Stomach (tissue), 8 donors: ENCODE measurements at regions not wholly inside any gene's neighbourhood (a gene's known extent, or its start where the extent isn't known, plus 50 kb on each side); places are given as distances from the start of the nearest gene placed in this dataset.

Experiments
- DNase-seq, 2 donors: peaks; one replicate each; pipeline versions ENCODE4 v3.0.0 to v3.0.0-alpha.2; 2013 to 2019
- H3K27ac ChIP-seq, 5 donors: fragments of 200-600 bp in 4 of 5; sonication (generic) in 4 of 5; one replicate each; pipeline ENCODE4 v1.5.1; 2013 to 2019; ENCODE audit warnings: mild to moderate bottlenecking in 1 of 5, moderate library complexity in 1 of 5
- H3K27me3 ChIP-seq, 3 donors: fragments of 200-600 bp; sonication (generic); one replicate each; pipeline ENCODE4 v1.5.1; 2017 to 2019; ENCODE audit warnings: mixed run types in 1 of 3
- H3K36me3 ChIP-seq, 4 donors: fragments of 200-600 bp; sonication (generic); 1 replicate in 3 of 4; 2 replicates in 1 of 4; pipeline ENCODE4 v1.5.1; 2016 to 2019
- H3K4me1 ChIP-seq, 4 donors: fragments of 200-600 bp; sonication (generic); one replicate each; pipeline ENCODE4 v1.5.1; 2016 to 2019
- H3K4me3 ChIP-seq, 4 donors: fragments of 200-600 bp; sonication (generic) in 3 of 4; one replicate each; pipeline ENCODE4 v1.5.1; 2016 to 2019; ENCODE audit warnings: mild to moderate bottlenecking in 1 of 4
- H3K9me3 ChIP-seq, 4 donors: fragments of 200-600 bp; sonication (generic); one replicate each; pipeline ENCODE4 v1.5.1; 2016 to 2019
- CTCF ChIP-seq, 7 experiments: fragments of 450-650 bp in 4 of 7; fragments of 200-600 bp in 3 of 7; sonication (generic) in 3 of 7; IDR thresholded peaks; one replicate each; pipeline ENCODE4 v1.5.1; 2016 to 2019; ENCODE audit warnings: antibody characterized with exemption in 7 of 7, control low read depth in 2 of 7, mild to moderate bottlenecking in 1 of 7
- EP300 ChIP-seq: sonication (generic); formaldehyde crosslinking; IDR thresholded peaks from one replicate; pipeline ENCODE4 v1.6.1; 2017; ENCODE audit warnings: antibody characterized with exemption
- POLR2A ChIP-seq, 4 donors: fragments of 450-650 bp; IDR thresholded peaks; one replicate each; pipeline ENCODE4 v1.6.1; 2016; ENCODE audit warnings: antibody characterized with exemption in 4 of 4, control low read depth in 2 of 4, mild to moderate bottlenecking in 1 of 4, moderate library complexity in 1 of 4
- POLR2AphosphoS5 ChIP-seq, 3 donors: sonication (generic); formaldehyde crosslinking; IDR thresholded peaks; one replicate each; pipeline ENCODE4 v1.6.1; 2016; ENCODE audit warnings: antibody characterized with exemption in 3 of 3
- WGBS, 5 donors: extraction: QIAGEN DNeasy Blood & Tissue Kit in 3 of 5; methylation state at CpG; one replicate each; pipeline versions ENCODE4 v1.1.5 to v1.1.7; 2013 to 2018; 5-methylcytosine and 5-hydroxymethylcytosine counted together
- intact Hi-C: fragments of 100-400 bp; cut with DNase I; formaldehyde crosslinking; loops from one replicate; pipeline ENCODE4 v1.15.1; 2023; ENCODE audit warnings: low total_unique reads
- donor health status: healthy with polysubstance abuse.
- donor health status: Bipolar disorder and iron deficiency.
- donor health status: healthy.

DNA sequence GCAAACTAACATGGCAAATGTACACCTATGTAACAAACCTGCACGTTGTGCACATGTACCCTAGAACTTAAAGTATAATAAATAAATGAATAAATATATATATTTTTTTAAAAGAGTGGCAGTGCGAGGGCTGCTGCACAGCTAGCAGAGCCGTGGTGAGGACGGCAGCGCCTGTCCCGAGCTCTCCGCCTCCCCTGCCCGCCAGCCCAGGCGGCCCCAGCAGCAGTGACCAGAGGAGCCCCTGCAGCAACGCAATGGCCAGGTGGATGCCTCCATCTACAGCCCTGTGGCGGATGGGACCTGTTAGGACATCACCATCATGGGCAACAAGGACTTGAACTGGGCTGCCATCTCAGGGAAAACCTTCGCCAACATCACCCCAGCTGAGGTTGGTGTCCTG lies 351.9 kb downstream of the FAM72C start:
- H3K36me3 ChIP-seq, result no peaks in the 10 kb centered on the region
- 73 to 86% (median 78%) methylated on average over 12 of the region's 12 CpGs for WGBS, 5 donors
- H3K27ac ChIP-seq, result no peak overlapping the region
- no peak for TF ChIP-seq CTCF (IDR thresholded peaks at IDR 0.05)
- no peak for TF ChIP-seq POLR2AphosphoS5 (IDR thresholded peaks at IDR 0.05)
- TF ChIP-seq POLR2A (IDR thresholded peaks at IDR 0.05), result no peak
- no peak for TF ChIP-seq EP300
- H3K27me3 ChIP-seq, result no peaks in the 10 kb centered on the region
- no peak for DNase-seq
- intact Hi-C loops, result no loop called here
- H3K4me1 ChIP-seq, result no peaks in the 10 kb centered on the region
- no peaks in the 10 kb centered on the region for H3K9me3 ChIP-seq
- no peak overlapping the region for H3K4me3 ChIP-seq

GRCh38 chr1:143611159-143611558 lies 360.6 kb downstream of the FAM72C start:
- no peaks in the 10 kb centered on the region for H3K36me3 ChIP-seq
- WGBS, 5 donors, result 38 to 48% (median 43%) methylated on average over 2 of the region's 2 CpGs
- H3K9me3 ChIP-seq, result no peaks in the 10 kb centered on the region
- TF ChIP-seq POLR2AphosphoS5 (IDR thresholded peaks at IDR 0.05) (no peak), CTCF (IDR thresholded peaks at IDR 0.05) (no peak), POLR2A (IDR thresholded peaks at IDR 0.05) (no peak), EP300 (no peak)
- H3K4me3 ChIP-seq, result no peak overlapping the region
- H3K27me3 ChIP-seq, result no peaks in the 10 kb centered on the region
- no peak for DNase-seq
- no peak overlapping the region for H3K27ac ChIP-seq
- intact Hi-C loops, result no loop called here
- no peaks in the 10 kb centered on the region for H3K4me1 ChIP-seq

DNA sequence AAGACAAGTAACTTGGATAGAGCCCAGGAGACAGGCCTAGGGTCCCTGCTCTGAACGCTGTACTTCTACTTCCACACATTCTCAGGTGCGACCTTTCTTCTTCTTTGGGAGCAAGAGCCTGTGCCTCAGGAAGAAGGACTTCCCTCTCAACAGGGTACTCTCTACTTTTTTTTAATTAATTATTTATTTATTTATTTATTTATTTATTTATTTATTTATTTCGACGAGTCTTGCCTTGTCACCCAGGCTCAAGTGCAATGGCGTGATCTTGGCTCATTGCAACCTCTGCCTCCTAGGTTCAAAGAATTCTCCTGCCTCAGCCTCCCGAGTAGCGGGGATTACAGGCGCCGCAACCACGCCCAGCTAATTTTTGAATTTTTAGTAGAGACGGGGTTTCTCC lies 361.6 kb downstream of the FAM72C start:
- Histone ChIP-seq H3K4me3 (no peak overlapping the region), H3K9me3 (no peaks in the 10 kb centered on the region), H3K4me1 (no peaks in the 10 kb centered on the region), H3K27ac (no peak overlapping the region), H3K36me3 (no peaks in the 10 kb centered on the region), H3K27me3 (no peaks in the 10 kb centered on the region)
- no peak for DNase-seq
- TF ChIP-seq EP300, result no peak
- TF ChIP-seq POLR2AphosphoS5 (IDR thresholded peaks at IDR 0.05), result no peak
- no peak for TF ChIP-seq CTCF (IDR thresholded peaks at IDR 0.05)
- no peak for TF ChIP-seq POLR2A (IDR thresholded peaks at IDR 0.05)
- 80 to 91% (median 89%) methylated on average over 11 of the region's 11 CpGs for WGBS, 5 donors
- intact Hi-C loops, result no loop called here

GRCh38 chr1:143604887-143605286 lies 366.9 kb downstream of the FAM72C start:
- Histone ChIP-seq H3K27ac (no peak overlapping the region), H3K9me3 (no peaks in the 10 kb centered on the region), H3K4me1 (no peaks in the 10 kb centered on the region), H3K36me3 (no peaks in the 10 kb centered on the region), H3K4me3 (no peak overlapping the region), H3K27me3 (no peaks in the 10 kb centered on the region)
- DNase-seq, result no peak
- intact Hi-C loops, result no loop called here
- TF ChIP-seq POLR2AphosphoS5 (IDR thresholded peaks at IDR 0.05) (no peak), EP300 (no peak)

DNA sequence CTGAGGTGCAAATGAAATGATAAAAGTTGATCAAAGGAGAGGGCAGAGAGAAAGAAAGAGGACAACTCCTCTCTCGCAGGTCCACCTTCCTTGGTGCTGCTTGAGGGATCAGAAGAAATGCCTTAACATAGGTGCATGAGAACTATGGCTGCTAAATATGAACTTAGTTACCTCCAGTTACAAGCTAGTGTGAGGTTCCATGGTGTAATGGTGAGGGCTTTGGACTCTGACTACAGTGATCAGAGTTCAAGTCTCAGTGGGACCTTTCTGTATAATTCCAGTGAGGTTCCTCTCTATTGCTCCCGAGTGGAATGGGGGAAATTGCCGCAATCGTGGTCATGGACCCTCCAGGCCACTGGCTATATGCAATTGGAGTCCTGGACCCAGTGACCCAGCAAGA lies 387.3 kb downstream of the FAM72C start:
- no peak for DNase-seq
- H3K27me3 ChIP-seq, result no peaks in the 10 kb centered on the region
- H3K9me3 ChIP-seq, result no peaks in the 10 kb centered on the region
- H3K4me1 ChIP-seq, result no peaks in the 10 kb centered on the region
- TF ChIP-seq POLR2A (IDR thresholded peaks at IDR 0.05), result no peak
- no peak for TF ChIP-seq CTCF (IDR thresholded peaks at IDR 0.05)
- TF ChIP-seq EP300, result no peak
- H3K27ac ChIP-seq, result no peak overlapping the region
- H3K36me3 ChIP-seq, result no peaks in the 10 kb centered on the region
- 62 to 90% (median 77%) methylated on average over 2 to 4 of the region's 4 CpGs for WGBS, 5 donors
- H3K4me3 ChIP-seq, result no peak overlapping the region
- intact Hi-C loops, result no loop called here
